Retina (tissue), 1 donor: ENCODE measurements at regions not wholly inside any gene's neighbourhood (a gene's known extent, or its start where the extent isn't known, plus 50 kb on each side); places are given as distances from the start of the nearest gene placed in this dataset.
"Not testable (repeated sequence)": the region's sequence is repeated elsewhere in the genome, so short reads cannot be mapped to it uniquely, and the experiment has no call there.

Experiments
- DNase-seq: peaks from one replicate; pipeline ENCODE4 v3.0.0-alpha.2; 2016

- DNase-seq, result no peak
Measured at GRCh38 chr6:100322886-100323285, 141.8 kb downstream of the SIM1 start.

GRCh38 chr6:100320686-100321085, 144.0 kb downstream of the SIM1 start:
- no peak for DNase-seq

- no peak for DNase-seq
Measured at GRCh38 chr6:100317031-100317430, 147.7 kb downstream of the SIM1 start.

- DNase-seq, result no peak
Measured at GRCh38 chr6:100314186-100314585, 150.5 kb downstream of the SIM1 start.

- DNase-seq, result no peak
Measured at GRCh38 chr6:100311707-100312251, 152.9 kb downstream of the SIM1 start.

GRCh38 chr6:100309174-100309573, 155.5 kb downstream of the SIM1 start:
- DNase-seq, result no peak

GRCh38 chr6:100307561-100307960, 157.2 kb downstream of the SIM1 start:
- no peak for DNase-seq

- no peak for DNase-seq
Measured at GRCh38 chr6:100305209-100305869, 159.4 kb downstream of the SIM1 start.

- DNase-seq, result no peak
Measured at GRCh38 chr6:100304575-100304974, 160.1 kb downstream of the SIM1 start.

- DNase-seq, result no peak
Measured at GRCh38 chr6:100301731-100302130, 163.0 kb downstream of the SIM1 start.

GRCh38 chr6:100300221-100300736, 164.4 kb downstream of the SIM1 start:
- DNase-seq, result no peak

- DNase-seq, result no peak
Measured at GRCh38 chr6:100296810-100297544, 167.7 kb downstream of the SIM1 start.

- DNase-seq, result not testable (repeated sequence)
Measured at GRCh38 chr6:100295172-100295571, 169.5 kb downstream of the SIM1 start.

- DNase-seq, result no peak
Measured at GRCh38 chr6:100289285-100289684, 175.4 kb downstream of the SIM1 start.

- no peak for DNase-seq
Measured at GRCh38 chr6:100288311-100288710, 176.4 kb downstream of the SIM1 start.

GRCh38 chr6:100283285-100283684, 181.4 kb downstream of the SIM1 start:
- DNase-seq, result no peak

GRCh38 chr6:100281471-100281901, 183.2 kb downstream of the SIM1 start:
- DNase-seq, result peak; percentile 80

GRCh38 chr6:100276311-100277057, 188.2 kb downstream of the SIM1 start:
- no peak for DNase-seq

- DNase-seq, result no peak
Measured at GRCh38 chr6:100274147-100274546, 190.6 kb downstream of the SIM1 start.

- DNase-seq, result no peak
Measured at GRCh38 chr6:100271625-100272024, 193.1 kb downstream of the SIM1 start.

GRCh38 chr6:100271202-100271601, 193.5 kb downstream of the SIM1 start:
- no peak for DNase-seq

GRCh38 chr6:100269189-100269588, 195.5 kb downstream of the SIM1 start:
- no peak for DNase-seq

- no peak for DNase-seq
Measured at GRCh38 chr6:100268326-100268725, 196.4 kb downstream of the SIM1 start.
